OCI-LY3 (cell line): ENCODE measurements at regions not wholly inside any gene's neighbourhood (a gene's known extent, or its start where the extent isn't known, plus 50 kb on each side); places are given as distances from the start of the nearest gene placed in this dataset.

ENCODE experiments used
- H2AFZ ChIP-seq: fragments of 200-600, 300-600 bp; shearing (Covaris generic); 2 replicates; pipeline ENCODE4 v1.6.0; 2014; ENCODE audit warnings: antibody characterized with exemption, low read depth, low read length
- H3K27ac ChIP-seq: fragments of 200-600, 300-600 bp; sonication (generic); 2 replicates; pipeline ENCODE4 v1.5.1; 2014; ENCODE audit warnings: mild to moderate bottlenecking, low read length, moderate library complexity, mixed read lengths
- H3K27me3 ChIP-seq: fragments of 200-600, 300-600 bp; sonication (generic); 2 replicates; pipeline ENCODE4 v1.6.1; 2014; ENCODE audit warnings: low read depth, low read length, mixed read lengths
- H3K36me3 ChIP-seq: fragments of 200-600, 300-600 bp; sonication (generic); replicated peaks from 2 replicates; pipeline ENCODE3; 2014; ENCODE audit warnings: low read depth, low read length, mixed read lengths
- H3K4me1 ChIP-seq: fragments of 300-600, 200-600 bp; sonication (generic); 2 replicates; pipeline ENCODE4 v1.6.1; 2014; ENCODE audit warnings: low read length, mixed read lengths
- H3K4me2 ChIP-seq: fragments of 200-600, 300-600 bp; sonication (generic); 2 replicates; pipeline ENCODE4 v1.6.1; 2014; ENCODE audit warnings: low read length, mixed read lengths
- H3K4me3 ChIP-seq: fragments of 300-600, 200-600 bp; sonication (generic); 2 replicates; pipeline ENCODE4 v1.5.1; 2014; ENCODE audit warnings: antibody characterized with exemption, mild to moderate bottlenecking, low read length, moderate library complexity
- H3K79me2 ChIP-seq: fragments of 300-600, 200-600 bp; shearing (Covaris generic); 2 replicates; pipeline ENCODE4 v1.6.1; 2014; ENCODE audit warnings: mild to moderate bottlenecking, low read length, mixed read lengths
- H3K9ac ChIP-seq: fragments of 300-600, 200-600 bp; shearing (Covaris generic); 2 replicates; pipeline ENCODE4 v1.6.0; 2014; ENCODE audit warnings: mild to moderate bottlenecking, low read length, moderate library complexity
- H3K9me3 ChIP-seq: fragments of 200-600, 300-600 bp; shearing (Covaris generic); 2 replicates; pipeline ENCODE4 v1.6.1; 2014; ENCODE audit warnings: low read length, mixed read lengths; ENCODE audit not compliant: insufficient read depth
- H4K20me1 ChIP-seq: fragments of 200-600, 300-600 bp; sonication (generic); 2 replicates; pipeline ENCODE4 v1.6.1; 2016; ENCODE audit warnings: low read length, mixed read lengths; ENCODE audit not compliant: insufficient read depth
- EZH2phosphoT487 ChIP-seq: fragments of 200-600 bp; shearing (Covaris generic); IDR thresholded peaks from 2 replicates; pipeline ENCODE4 v1.6.1; 2018; ENCODE audit warnings: antibody characterized with exemption, mixed run types, low read depth
- TF ChIP-seq, protein P1 (sequence below): fragments of 200-600, 300-600 bp; sonication (generic); IDR thresholded peaks from 2 replicates; pipeline ENCODE4 v1.5.1; 2014; ENCODE audit warnings: antibody characterized with exemption, low read length, low read depth

- Histone ChIP-seq H4K20me1 (no peaks in the 10 kb centered on the region), H3K27ac (no peak overlapping the region), H2AFZ (no peak overlapping the region), H3K79me2 (no peaks in the 10 kb centered on the region), H3K4me2 (no peak overlapping the region), H3K4me3 (no peak overlapping the region), H3K9me3 (no peaks in the 10 kb centered on the region), H3K4me1 (no peaks in the 10 kb centered on the region), H3K27me3 (no peaks in the 10 kb centered on the region), H3K9ac (no peak overlapping the region), H3K36me3 (no peaks in the 10 kb centered on the region)
- TF ChIP-seq, protein P1, sequence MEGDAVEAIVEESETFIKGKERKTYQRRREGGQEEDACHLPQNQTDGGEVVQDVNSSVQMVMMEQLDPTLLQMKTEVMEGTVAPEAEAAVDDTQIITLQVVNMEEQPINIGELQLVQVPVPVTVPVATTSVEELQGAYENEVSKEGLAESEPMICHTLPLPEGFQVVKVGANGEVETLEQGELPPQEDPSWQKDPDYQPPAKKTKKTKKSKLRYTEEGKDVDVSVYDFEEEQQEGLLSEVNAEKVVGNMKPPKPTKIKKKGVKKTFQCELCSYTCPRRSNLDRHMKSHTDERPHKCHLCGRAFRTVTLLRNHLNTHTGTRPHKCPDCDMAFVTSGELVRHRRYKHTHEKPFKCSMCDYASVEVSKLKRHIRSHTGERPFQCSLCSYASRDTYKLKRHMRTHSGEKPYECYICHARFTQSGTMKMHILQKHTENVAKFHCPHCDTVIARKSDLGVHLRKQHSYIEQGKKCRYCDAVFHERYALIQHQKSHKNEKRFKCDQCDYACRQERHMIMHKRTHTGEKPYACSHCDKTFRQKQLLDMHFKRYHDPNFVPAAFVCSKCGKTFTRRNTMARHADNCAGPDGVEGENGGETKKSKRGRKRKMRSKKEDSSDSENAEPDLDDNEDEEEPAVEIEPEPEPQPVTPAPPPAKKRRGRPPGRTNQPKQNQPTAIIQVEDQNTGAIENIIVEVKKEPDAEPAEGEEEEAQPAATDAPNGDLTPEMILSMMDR: no peak
- TF ChIP-seq EZH2phosphoT487: no peak
Observed at GRCh38 chr1:30605441-30605920, 117.9 kb downstream of the MATN1 start.

- H3K36me3 ChIP-seq: no peaks in the 10 kb centered on the region
- no peaks in the 10 kb centered on the region for H3K9me3 ChIP-seq
- no peak overlapping the region for H3K4me3 ChIP-seq
- no peak overlapping the region for H3K27ac ChIP-seq
- TF ChIP-seq, protein P1: no peak
- TF ChIP-seq EZH2phosphoT487: no peak
- no peaks in the 10 kb centered on the region for H3K79me2 ChIP-seq
- H3K27me3 ChIP-seq: no peaks in the 10 kb centered on the region
- no peaks in the 10 kb centered on the region for H4K20me1 ChIP-seq
- H2AFZ ChIP-seq: no peak overlapping the region
- no peak overlapping the region for H3K4me2 ChIP-seq
- no peak overlapping the region for H3K9ac ChIP-seq
- no peaks in the 10 kb centered on the region for H3K4me1 ChIP-seq
Observed at GRCh38 chr1:30604801-30605440, 118.5 kb downstream of the MATN1 start.

DNA sequence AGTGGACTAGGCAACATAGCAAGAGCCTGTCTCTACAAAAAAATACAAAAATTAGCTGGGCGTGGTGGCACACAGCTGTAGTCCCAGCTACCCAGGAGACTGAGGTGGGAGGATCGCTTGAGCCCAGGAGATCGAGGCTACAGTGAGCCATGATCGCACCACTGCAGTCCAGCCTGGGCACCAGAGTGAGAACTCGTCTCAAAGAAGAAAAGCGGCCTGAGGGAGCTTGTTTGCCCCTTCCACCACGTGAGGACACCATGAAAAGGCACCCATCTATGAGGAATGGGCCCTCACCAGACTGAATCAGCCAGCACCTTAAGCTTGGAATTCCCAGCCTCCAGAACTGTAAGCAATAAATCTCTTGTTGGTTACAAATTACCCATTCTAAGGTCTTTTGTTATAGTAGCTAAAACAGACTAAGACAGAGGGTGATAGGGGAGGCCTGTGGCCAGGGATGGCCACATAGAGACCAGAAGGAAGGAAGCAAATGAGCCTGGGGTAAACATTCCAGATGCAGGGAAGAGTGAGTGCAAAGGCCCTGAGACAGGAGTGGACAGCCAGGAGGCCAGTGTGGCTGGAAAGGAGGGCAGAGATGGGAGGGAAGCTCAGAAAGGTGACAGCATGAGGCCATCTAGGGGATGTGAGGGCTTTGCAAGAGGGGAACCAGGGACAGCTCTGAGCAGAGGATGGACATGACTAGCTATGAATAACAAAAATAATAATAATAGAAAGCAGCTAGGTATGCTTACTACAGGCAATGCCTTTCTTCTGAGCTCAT lies 120.1 kb downstream of the MATN1 start:
- Histone ChIP-seq H3K4me1 (no peaks in the 10 kb centered on the region), H4K20me1 (no peaks in the 10 kb centered on the region), H3K9ac (no peak overlapping the region), H3K36me3 (no peaks in the 10 kb centered on the region), H3K27me3 (no peaks in the 10 kb centered on the region), H3K79me2 (no peaks in the 10 kb centered on the region), H3K9me3 (no peaks in the 10 kb centered on the region), H3K4me2 (no peak overlapping the region), H3K4me3 (no peak overlapping the region), H2AFZ (no peak overlapping the region), H3K27ac (no peak overlapping the region)
- TF ChIP-seq EZH2phosphoT487: no peak
- TF ChIP-seq, protein P1: no peak

GRCh38 chr1:30601316-30602085 lies 121.9 kb downstream of the MATN1 start:
- H3K36me3 ChIP-seq: no peaks in the 10 kb centered on the region
- H3K79me2 ChIP-seq: no peaks in the 10 kb centered on the region
- no peaks in the 10 kb centered on the region; the same call in 1 of the 2 replicates for H3K4me1 ChIP-seq
- no peak overlapping the region for H3K27ac ChIP-seq
- H3K27me3 ChIP-seq: no peaks in the 10 kb centered on the region
- no peak overlapping the region for H3K9ac ChIP-seq
- no peak overlapping the region for H2AFZ ChIP-seq
- H3K9me3 ChIP-seq: no peaks in the 10 kb centered on the region
- H3K4me2 ChIP-seq: no peak overlapping the region
- TF ChIP-seq, protein P1: no peak
- no peak for TF ChIP-seq EZH2phosphoT487
- H3K4me3 ChIP-seq: no peak overlapping the region
- H4K20me1 ChIP-seq: no peaks in the 10 kb centered on the region
